NCI-H82 treated with DMSO at 0.1 percent for 48 hours (cell line): ENCODE measurements at regions not wholly inside any gene's neighbourhood (a gene's known extent, or its start where the extent isn't known, plus 50 kb on each side); places are given as distances from the start of the nearest gene placed in this dataset.

ENCODE experiments used
- DNase-seq: peaks from one replicate; lab custom pipeline; 2025; ENCODE audit not compliant: unreplicated experiment; lab: John Stamatoyannopoulos, UW

GRCh38 chr2:217489145-217489960, 513.4 kb downstream of the TNS1 start:
- DNase-seq, result no peak

- DNase-seq, result no peak
Observed at GRCh38 chr2:217484046-217484445, 518.7 kb downstream of the TNS1 start.

GRCh38 chr2:217482056-217482710, 520.6 kb downstream of the TNS1 start:
- no peak for DNase-seq

GRCh38 chr2:217481577-217481976, 521.2 kb downstream of the TNS1 start:
- no peak for DNase-seq

GRCh38 chr2:217479566-217479965, 523.2 kb downstream of the TNS1 start:
- no peak for DNase-seq

GRCh38 chr2:217478831-217479455, 523.9 kb downstream of the TNS1 start:
- DNase-seq, result no peak

GRCh38 chr2:217477583-217477982, 525.2 kb downstream of the TNS1 start:
- no peak for DNase-seq

GRCh38 chr2:217475791-217476190, 527.0 kb downstream of the TNS1 start:
- no peak for DNase-seq

GRCh38 chr2:217475101-217475500, 527.7 kb downstream of the TNS1 start:
- DNase-seq, result no peak

- DNase-seq, result no peak
Observed at GRCh38 chr2:217471319-217471718, 531.5 kb downstream of the TNS1 start.

GRCh38 chr2:217469203-217469810, 533.5 kb downstream of the TNS1 start:
- no peak for DNase-seq

GRCh38 chr2:217468042-217468830, 534.6 kb downstream of the TNS1 start:
- DNase-seq, result no peak

- DNase-seq, result no peak
Observed at GRCh38 chr2:217467331-217467730, 535.5 kb downstream of the TNS1 start.

- no peak for DNase-seq
Observed at GRCh38 chr2:217466805-217467204, 536.0 kb downstream of the TNS1 start.

- no peak for DNase-seq
Observed at GRCh38 chr2:217466104-217466503, 536.7 kb downstream of the TNS1 start.

GRCh38 chr2:217465100-217465499, 537.7 kb downstream of the TNS1 start:
- DNase-seq, result no peak

- no peak for DNase-seq
Observed at GRCh38 chr2:217463402-217464075, 539.3 kb downstream of the TNS1 start.

- no peak for DNase-seq
Observed at GRCh38 chr2:217462121-217462520, 540.7 kb downstream of the TNS1 start.

- DNase-seq, result no peak
Observed at GRCh38 chr2:217461674-217462073, 541.1 kb downstream of the TNS1 start.

- no peak for DNase-seq
Observed at GRCh38 chr2:217459680-217460405, 543.0 kb downstream of the TNS1 start.
